Natural killer cell treated with Interleukin-12 subunit alpha and Interleukin-12 subunit beta and Interleukin-15 and Interleukin-18, amount 100 ng/mL, for 72 hours (primary cell): ENCODE measurements at regions not wholly inside any gene's neighbourhood (a gene's known extent, or its start where the extent isn't known, plus 50 kb on each side); places are given as distances from the start of the nearest gene placed in this dataset.
"Not testable (repeated sequence)": the region's sequence is repeated elsewhere in the genome, so short reads cannot be mapped to it uniquely, and the experiment has no call there.

ENCODE experiments used
- ATAC-seq, 2 donors: fragments of 150-1000 bp; cut with Tn5 transposase in 1 of 2; sonication (Bioruptor Pico), chemical (Tn5 transposase) in 1 of 2; 2 replicates each; pipeline ENCODE4 v1.10.0; 2021
- DNase-seq: peaks from one replicate; pipeline ENCODE4 v3.0.0; 2022; ENCODE audit warnings: low spot score
- H3K27ac Mint-ChIP-seq, 2 donors: 1 replicate in 1 of 2; 2 replicates in 1 of 2; pipeline ENCODE4 v1.8.0; 2022; ENCODE audit warnings: mixed read lengths in 2 of 2, mild to moderate bottlenecking in 1 of 2, moderate library complexity in 1 of 2
- H3K27me3 Mint-ChIP-seq, 2 donors: 1 replicate in 1 of 2; 2 replicates in 1 of 2; pipeline ENCODE4 v1.8.0; 2022; ENCODE audit warnings: mixed read lengths in 2 of 2
- H3K36me3 Mint-ChIP-seq: one replicate; pipeline ENCODE4 v1.8.0; 2022; ENCODE audit warnings: mixed read lengths
- H3K4me1 Mint-ChIP-seq, 2 donors: 1 replicate in 1 of 2; 2 replicates in 1 of 2; pipeline ENCODE4 v1.8.0; 2022; ENCODE audit warnings: low read depth in 2 of 2, mixed read lengths in 2 of 2, mild to moderate bottlenecking in 1 of 2
- H3K4me3 Mint-ChIP-seq: one replicate; pipeline ENCODE4 v1.8.0; 2022; ENCODE audit warnings: mixed read lengths
- H3K9me3 Mint-ChIP-seq: 2 replicates; pipeline ENCODE4 v1.8.0; 2022; ENCODE audit warnings: mixed read lengths

GRCh38 chr13:53442979-53443378, 414.4 kb downstream of the OLFM4 start:
- Mint-ChIP-seq H3K27me3 (no peaks in the 10 kb centered on the region), H3K36me3 (no peaks in the 10 kb centered on the region), H3K9me3 (peaks cover 4% of the 10 kb centered on the region), H3K27ac (no peak overlapping the region), H3K4me3 (no peak overlapping the region), H3K4me1 (no peaks in the 10 kb centered on the region)
- ATAC-seq (no peak), DNase-seq (no peak)

- Mint-ChIP-seq H3K4me3 (no peak overlapping the region), H3K36me3 (peaks cover 14% of the 10 kb centered on the region), H3K27ac (no peak overlapping the region), H3K4me1 (no peaks in the 10 kb centered on the region), H3K27me3 (no peaks in the 10 kb centered on the region), H3K9me3 (peaks cover 14% of the 10 kb centered on the region)
- ATAC-seq (no peak), DNase-seq (no peak)
Observed at GRCh38 chr13:53445686-53446085, 417.1 kb downstream of the OLFM4 start.

GRCh38 chr13:53447456-53447855, 418.8 kb downstream of the OLFM4 start:
- Mint-ChIP-seq H3K36me3 (peaks cover 15% of the 10 kb centered on the region), H3K27ac (no peak overlapping the region), H3K9me3 (peaks cover 17% of the 10 kb centered on the region), H3K27me3 (no peaks in the 10 kb centered on the region), H3K4me3 (no peak overlapping the region), H3K4me1 (no peaks in the 10 kb centered on the region)
- DNase-seq (no peak), ATAC-seq (no peak)

GRCh38 chr13:53447863-53448262, 419.2 kb downstream of the OLFM4 start:
- H3K4me1 Mint-ChIP-seq, result no peaks in the 10 kb centered on the region
- no peak overlapping the region for H3K27ac Mint-ChIP-seq
- ATAC-seq, result no peak
- peaks cover 17% of the 10 kb centered on the region for H3K9me3 Mint-ChIP-seq
- peaks cover 15% of the 10 kb centered on the region for H3K36me3 Mint-ChIP-seq
- no peak overlapping the region for H3K4me3 Mint-ChIP-seq
- no peaks in the 10 kb centered on the region for H3K27me3 Mint-ChIP-seq
- DNase-seq, result no peak

GRCh38 chr13:53452263-53452808, 423.7 kb downstream of the OLFM4 start:
- peaks cover 23% of the 10 kb centered on the region for H3K9me3 Mint-ChIP-seq
- not testable (repeated sequence) for H3K27ac Mint-ChIP-seq, DNase-seq, H3K27me3 Mint-ChIP-seq, H3K4me1 Mint-ChIP-seq, ATAC-seq, H3K4me3 Mint-ChIP-seq
- peaks cover 15% of the 10 kb centered on the region for H3K36me3 Mint-ChIP-seq

- no peaks in the 10 kb centered on the region for H3K4me1 Mint-ChIP-seq
- no peaks in the 10 kb centered on the region for H3K27me3 Mint-ChIP-seq
- H3K36me3 Mint-ChIP-seq, result no peaks in the 10 kb centered on the region
- no peak overlapping the region for H3K27ac Mint-ChIP-seq
- no peak overlapping the region for H3K4me3 Mint-ChIP-seq
- peaks cover 29% of the 10 kb centered on the region for H3K9me3 Mint-ChIP-seq
- ATAC-seq (no peak), DNase-seq (no peak)
Observed at GRCh38 chr13:53460796-53461195, 432.2 kb downstream of the OLFM4 start.

- DNase-seq (no peak), ATAC-seq (no peak)
- no peaks in the 10 kb centered on the region for H3K4me1 Mint-ChIP-seq
- H3K4me3 Mint-ChIP-seq, result no peak overlapping the region
- H3K9me3 Mint-ChIP-seq, result peaks cover 22% of the 10 kb centered on the region
- H3K27me3 Mint-ChIP-seq, result no peaks in the 10 kb centered on the region
- no peaks in the 10 kb centered on the region for H3K36me3 Mint-ChIP-seq
- no peak overlapping the region for H3K27ac Mint-ChIP-seq
Observed at GRCh38 chr13:53463106-53463505, 434.5 kb downstream of the OLFM4 start.

- H3K4me3 Mint-ChIP-seq, result no peak overlapping the region
- H3K27me3 Mint-ChIP-seq, result no peaks in the 10 kb centered on the region
- H3K36me3 Mint-ChIP-seq, result no peaks in the 10 kb centered on the region
- peaks cover 20% of the 10 kb centered on the region for H3K9me3 Mint-ChIP-seq
- ATAC-seq (no peak), DNase-seq (no peak)
- H3K27ac Mint-ChIP-seq, result no peak overlapping the region
- H3K4me1 Mint-ChIP-seq, result no peaks in the 10 kb centered on the region
Observed at GRCh38 chr13:53466576-53466975, 438.0 kb downstream of the OLFM4 start.

- Mint-ChIP-seq H3K36me3 (no peaks in the 10 kb centered on the region), H3K27me3 (no peaks in the 10 kb centered on the region), H3K4me1 (no peaks in the 10 kb centered on the region), H3K9me3 (peaks cover 16% of the 10 kb centered on the region), H3K27ac (no peak overlapping the region), H3K4me3 (no peak overlapping the region)
- DNase-seq (no peak), ATAC-seq (no peak)
Observed at GRCh38 chr13:53473397-53473796, 444.8 kb downstream of the OLFM4 start.

- Mint-ChIP-seq H3K36me3 (no peaks in the 10 kb centered on the region), H3K4me1 (no peaks in the 10 kb centered on the region), H3K4me3 (no peak overlapping the region), H3K27me3 (no peaks in the 10 kb centered on the region), H3K27ac (no peak overlapping the region), H3K9me3 (peaks cover 14% of the 10 kb centered on the region)
- DNase-seq (no peak), ATAC-seq (no peak)
Observed at GRCh38 chr13:53474878-53475277, 446.3 kb downstream of the OLFM4 start.

- Mint-ChIP-seq H3K27me3 (no peaks in the 10 kb centered on the region), H3K4me3 (no peak overlapping the region), H3K36me3 (no peaks in the 10 kb centered on the region), H3K9me3 (peaks cover 12% of the 10 kb centered on the region), H3K4me1 (no peaks in the 10 kb centered on the region), H3K27ac (no peak overlapping the region)
- ATAC-seq, result no peak
- no peak for DNase-seq
Observed at GRCh38 chr13:53490752-53491151, 462.1 kb downstream of the OLFM4 start.

GRCh38 chr13:53494406-53494805, 465.8 kb downstream of the OLFM4 start:
- Mint-ChIP-seq H3K9me3 (peaks cover 10% of the 10 kb centered on the region), H3K27ac (no peak overlapping the region), H3K27me3 (no peaks in the 10 kb centered on the region)

GRCh38 chr13:53499576-53500133, 471.0 kb downstream of the OLFM4 start:
- Mint-ChIP-seq H3K27ac (no peak overlapping the region), H3K9me3 (peaks cover 12% of the 10 kb centered on the region), H3K36me3 (peaks cover 3% of the 10 kb centered on the region), H3K4me1 (no peaks in the 10 kb centered on the region), H3K4me3 (no peak overlapping the region), H3K27me3 (no peaks in the 10 kb centered on the region)
- no peak for DNase-seq
- no peak for ATAC-seq

More at GRCh38 chr13:53494406-53494805, 465.8 kb downstream of the OLFM4 start:
- H3K4me1 Mint-ChIP-seq, result no peaks in the 10 kb centered on the region
- no peaks in the 10 kb centered on the region for H3K36me3 Mint-ChIP-seq
- ATAC-seq (no peak), DNase-seq (no peak)
- no peak overlapping the region for H3K4me3 Mint-ChIP-seq

- Mint-ChIP-seq H3K4me3 (no peak overlapping the region), H3K27ac (no peak overlapping the region), H3K36me3 (peaks cover 4% of the 10 kb centered on the region), H3K27me3 (no peaks in the 10 kb centered on the region), H3K4me1 (no peaks in the 10 kb centered on the region), H3K9me3 (peaks cover 9% of the 10 kb centered on the region)
- no peak for ATAC-seq
- DNase-seq, result no peak
Observed at GRCh38 chr13:53501387-53501786, 472.8 kb downstream of the OLFM4 start.

- DNase-seq (no peak), ATAC-seq (no peak)
- Mint-ChIP-seq H3K27me3 (no peaks in the 10 kb centered on the region), H3K36me3 (peaks cover 4% of the 10 kb centered on the region), H3K4me1 (no peaks in the 10 kb centered on the region), H3K9me3 (peaks cover 21% of the 10 kb centered on the region), H3K4me3 (no peak overlapping the region), H3K27ac (no peak overlapping the region)
Observed at GRCh38 chr13:53507741-53508140, 479.1 kb downstream of the OLFM4 start.
